HG03558 (cell line): ENCODE measurements at regions not wholly inside any gene's neighbourhood (a gene's known extent, or its start where the extent isn't known, plus 50 kb on each side); places are given as distances from the start of the nearest gene placed in this dataset.
A peak's percentile ranks its signal among the peaks of the same experiment; 100 is the strongest.
"Not testable (repeated sequence)": the region's sequence is repeated elsewhere in the genome, so short reads cannot be mapped to it uniquely, and the experiment has no call there.

ENCODE experiments used
- ATAC-seq: cut with Tn5 transposase; IDR thresholded peaks from one replicate; pipeline ENCODE4 v1.9.1; 2021; ENCODE audit warnings: moderate number of reproducible peaks; ENCODE audit not compliant: unreplicated experiment; ENCODE audit errors: extremely low read depth

DNA sequence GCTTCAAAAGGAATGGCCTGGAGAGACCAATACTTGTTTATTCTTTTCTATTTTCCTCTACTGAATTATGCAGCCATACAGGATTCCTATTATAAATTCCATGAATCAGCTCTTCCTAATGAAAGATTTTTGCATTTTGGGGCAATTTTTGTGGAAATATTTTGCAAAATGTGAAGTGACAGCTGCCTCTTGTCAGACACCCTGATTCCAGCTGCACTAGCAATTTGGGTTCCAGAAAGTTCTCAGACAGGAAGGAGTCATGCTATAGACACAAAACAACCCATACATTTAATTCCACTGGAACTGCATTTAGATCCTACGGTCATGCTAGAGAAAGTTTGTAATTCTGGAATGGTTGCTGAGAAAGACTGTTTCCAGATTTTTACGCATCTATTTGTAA, 119.5 kb downstream of the XCL2 start:
- no peak for ATAC-seq

DNA sequence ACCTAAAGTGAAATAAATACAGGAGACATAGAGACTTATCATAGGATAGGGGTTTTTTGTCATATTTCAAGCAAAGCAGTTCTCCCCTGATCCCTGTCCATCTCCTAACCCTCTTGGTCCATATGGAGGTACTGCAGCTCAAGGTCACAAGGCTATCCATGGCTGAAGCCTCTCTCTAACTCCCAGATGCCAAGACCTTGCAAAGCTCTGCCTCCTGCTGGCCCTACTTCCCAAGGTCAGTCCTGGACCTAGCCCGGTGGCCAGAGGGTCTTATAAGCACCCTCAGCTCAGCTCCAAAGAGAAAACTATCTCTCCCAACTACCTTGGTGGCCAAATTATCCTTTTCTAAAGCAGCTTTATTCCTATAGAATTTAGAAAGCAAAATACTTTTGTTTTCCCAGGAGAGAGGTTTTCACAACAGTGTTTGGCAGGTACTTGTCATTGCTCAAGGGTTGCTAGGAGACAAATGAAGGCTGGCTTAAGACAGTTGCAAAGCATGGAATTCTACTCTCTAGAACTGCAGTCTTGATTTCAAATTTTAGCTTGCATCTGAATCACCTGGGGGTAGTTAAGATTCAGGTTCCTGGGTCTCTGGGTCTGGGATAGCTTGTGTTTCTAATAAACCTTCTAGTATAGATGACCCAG, 121.5 kb downstream of the XCL2 start:
- no peak for ATAC-seq

DNA sequence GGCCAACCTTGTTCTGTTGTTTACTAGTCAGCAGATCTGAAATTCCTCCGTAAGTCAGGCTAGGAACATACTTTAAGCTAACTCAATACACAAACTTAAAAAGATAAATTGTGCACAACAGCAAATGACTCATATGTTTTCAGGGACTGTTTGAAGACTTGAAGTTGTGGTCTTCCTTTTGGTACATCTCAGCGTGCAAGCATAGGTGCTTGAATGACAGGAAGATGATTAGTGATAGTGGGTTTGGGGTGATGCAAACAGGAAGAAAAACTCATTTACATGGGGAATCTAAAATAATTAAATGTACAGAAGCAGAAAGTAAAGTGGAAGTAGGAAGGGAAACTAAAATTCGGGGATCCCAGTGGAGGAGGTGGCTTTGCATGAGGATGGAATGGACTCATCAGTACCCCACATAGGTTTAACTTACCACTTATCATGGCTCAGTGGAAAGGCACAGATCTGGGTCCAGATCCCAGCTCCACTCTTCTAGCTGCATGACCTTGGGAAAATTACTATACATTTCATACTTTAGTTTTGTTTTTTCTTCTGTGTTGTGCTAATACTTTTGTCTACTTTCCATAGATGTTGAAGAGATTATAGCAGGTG, 122.3 kb downstream of the XCL2 start:
- no peak for ATAC-seq

DNA sequence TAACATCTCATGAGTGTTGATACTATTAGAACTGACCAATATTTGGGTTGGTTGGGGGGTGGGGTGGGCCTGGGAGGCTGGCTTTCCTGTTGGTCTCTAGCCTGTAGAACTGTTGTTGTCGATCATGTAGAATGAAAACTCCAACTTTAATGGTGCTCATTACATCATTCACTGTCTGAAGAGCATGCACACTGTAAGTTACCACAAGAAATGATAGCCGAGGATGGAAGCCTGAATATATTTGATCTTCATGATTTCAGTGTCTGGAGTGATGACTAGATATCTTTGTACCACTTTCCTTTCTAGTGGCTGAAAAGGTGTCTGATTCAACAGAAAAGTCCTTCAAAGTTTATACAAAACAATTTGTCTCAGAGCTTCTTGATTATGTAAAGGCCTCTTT, 123.6 kb downstream of the XCL2 start:
- no peak for ATAC-seq

DNA sequence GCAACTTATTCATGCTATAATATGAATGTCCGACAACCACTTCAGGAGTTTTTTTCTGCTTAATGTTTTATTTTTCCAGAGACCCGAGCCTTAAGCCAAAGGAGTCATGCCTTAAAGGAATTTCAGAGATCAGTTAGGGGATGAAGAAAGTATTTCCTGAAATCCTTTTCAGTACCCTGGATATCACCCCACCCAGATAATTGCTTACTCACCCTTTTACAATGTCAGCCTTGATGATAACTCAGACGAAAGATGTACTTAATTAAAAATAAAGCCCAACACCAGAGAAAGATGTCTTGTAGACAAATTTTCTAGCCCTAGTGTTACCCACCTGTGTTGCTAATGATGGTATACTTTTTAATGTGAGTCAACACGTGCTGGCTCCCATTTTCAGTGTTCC, 124.1 kb downstream of the XCL2 start:
- ATAC-seq: no peak

DNA sequence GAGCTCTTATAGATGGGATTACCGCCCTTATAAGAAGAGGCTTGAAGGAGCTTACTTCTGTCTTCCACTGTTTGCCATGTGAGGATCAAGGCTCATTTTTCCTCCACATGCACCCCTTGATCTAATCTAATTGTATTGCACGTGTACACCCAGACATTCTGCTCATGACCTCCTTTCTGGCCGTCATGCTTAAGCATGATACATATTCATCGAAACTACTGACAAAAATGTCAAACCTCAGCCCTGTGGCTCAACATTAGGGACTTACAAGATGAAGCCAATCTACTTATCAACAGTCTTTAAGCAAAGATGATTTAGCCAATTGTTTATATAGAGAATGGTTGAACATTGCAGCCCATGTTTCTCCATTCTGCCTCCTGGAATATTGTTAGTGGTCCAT, 127.6 kb downstream of the XCL2 start:
- ATAC-seq: no peak

DNA sequence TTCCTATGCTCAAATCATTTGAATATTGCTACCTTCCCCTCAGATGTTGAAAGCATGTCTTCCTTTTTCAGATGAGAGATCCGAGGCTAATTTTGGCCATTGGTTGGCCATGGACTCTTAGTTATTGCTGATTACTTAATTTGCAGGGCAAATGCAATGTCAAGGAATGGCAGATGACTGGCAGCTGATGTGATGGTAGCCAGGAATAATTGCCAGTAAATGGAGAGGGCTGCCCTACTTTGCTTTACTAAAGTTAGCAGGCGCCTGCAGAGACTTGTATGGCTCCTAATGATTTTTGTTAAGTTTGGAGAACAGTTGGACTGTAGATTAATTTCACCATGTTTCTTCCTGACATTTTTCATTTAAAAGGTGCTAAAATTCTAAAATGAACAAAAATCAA, 128.9 kb downstream of the XCL2 start:
- no peak for ATAC-seq

DNA sequence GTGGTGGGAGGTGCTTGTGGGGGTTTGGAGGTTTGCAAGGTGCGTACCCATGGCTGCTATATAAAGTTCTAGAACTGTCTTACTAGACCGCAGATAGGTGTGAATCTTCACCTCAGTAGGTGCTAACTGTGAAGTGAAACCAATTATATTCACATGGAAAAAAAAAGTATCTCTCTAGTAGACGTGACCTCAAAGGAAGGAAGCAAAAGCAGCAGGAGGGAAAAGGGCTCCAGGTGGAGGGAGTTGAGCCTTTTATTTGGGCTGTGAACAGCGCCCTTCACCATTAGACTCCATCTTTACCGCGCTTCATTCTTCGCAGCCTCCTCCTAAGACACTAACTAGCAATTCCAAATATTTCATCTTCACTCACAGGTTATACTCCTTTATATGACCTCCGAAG, 129.8 kb downstream of the TBX19 start:
- no peak for ATAC-seq

DNA sequence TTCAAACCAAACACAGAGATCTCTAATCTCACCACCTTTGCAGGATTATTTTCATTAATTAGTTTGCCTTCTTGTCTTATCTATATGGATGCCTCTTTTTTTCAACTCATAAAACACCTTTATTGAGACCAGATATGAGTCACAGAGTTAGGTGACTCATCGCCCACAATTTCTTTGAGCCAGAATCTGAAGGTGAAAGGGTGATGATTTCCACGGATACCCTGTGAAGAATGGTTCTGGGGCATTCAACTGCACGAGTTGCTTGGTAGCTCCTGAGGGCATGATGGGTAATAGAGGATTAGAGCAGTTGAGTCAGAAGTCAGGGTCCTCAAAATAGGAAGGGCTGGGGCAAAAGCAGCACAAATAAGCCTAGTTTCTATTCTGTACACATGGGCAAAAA, 128.2 kb downstream of the TBX19 start:
- ATAC-seq: peak; percentile 54

DNA sequence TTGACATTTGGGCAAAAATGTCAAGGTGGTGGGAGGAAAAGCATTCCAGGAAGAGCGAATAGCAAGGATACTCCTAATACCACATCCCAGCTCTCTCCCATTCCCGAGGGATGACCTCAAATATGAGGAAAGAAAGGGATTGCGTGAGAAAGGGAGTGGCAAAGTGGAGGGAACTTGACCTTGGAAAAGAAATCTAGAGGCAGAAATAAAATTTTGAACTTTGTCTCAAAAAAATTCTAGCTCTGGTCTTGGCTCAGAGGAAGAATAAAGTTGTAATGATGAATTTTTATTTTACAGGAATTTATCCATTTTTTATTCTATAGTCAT, 127.8 kb downstream of the TBX19 start:
- no peak for ATAC-seq

DNA sequence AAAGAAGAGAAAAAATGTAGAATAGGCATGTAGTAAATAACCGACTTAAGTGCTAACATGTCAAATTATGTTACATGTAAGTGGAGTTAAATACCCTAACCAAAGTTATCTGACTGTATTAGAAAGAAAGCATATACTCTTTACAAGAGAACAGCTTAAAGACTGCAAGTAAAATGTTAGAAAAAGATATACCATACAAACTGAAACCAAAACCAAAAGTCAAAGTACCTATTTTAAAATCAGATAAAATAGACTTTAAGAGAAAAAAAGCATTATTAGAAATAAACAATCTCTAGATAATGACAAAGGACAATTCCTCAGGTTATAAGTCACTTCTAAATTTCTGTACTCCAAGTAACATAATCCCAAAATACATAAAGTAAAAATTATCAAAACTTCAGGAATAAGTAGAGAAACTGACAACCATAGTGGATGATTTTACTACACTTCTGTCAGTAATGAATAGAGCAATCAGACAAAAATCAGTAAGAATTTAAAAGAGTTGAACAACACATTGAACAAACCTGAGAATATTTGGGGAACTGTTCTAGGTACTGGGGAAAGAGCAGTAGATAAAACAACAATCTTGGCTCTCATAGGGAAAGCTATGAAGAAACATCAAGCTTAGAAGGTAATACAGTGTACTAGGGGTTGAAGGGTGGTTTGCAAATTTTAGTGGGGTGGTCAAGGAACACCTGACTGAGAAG, 127.3 kb downstream of the TBX19 start:
- ATAC-seq: no peak

DNA sequence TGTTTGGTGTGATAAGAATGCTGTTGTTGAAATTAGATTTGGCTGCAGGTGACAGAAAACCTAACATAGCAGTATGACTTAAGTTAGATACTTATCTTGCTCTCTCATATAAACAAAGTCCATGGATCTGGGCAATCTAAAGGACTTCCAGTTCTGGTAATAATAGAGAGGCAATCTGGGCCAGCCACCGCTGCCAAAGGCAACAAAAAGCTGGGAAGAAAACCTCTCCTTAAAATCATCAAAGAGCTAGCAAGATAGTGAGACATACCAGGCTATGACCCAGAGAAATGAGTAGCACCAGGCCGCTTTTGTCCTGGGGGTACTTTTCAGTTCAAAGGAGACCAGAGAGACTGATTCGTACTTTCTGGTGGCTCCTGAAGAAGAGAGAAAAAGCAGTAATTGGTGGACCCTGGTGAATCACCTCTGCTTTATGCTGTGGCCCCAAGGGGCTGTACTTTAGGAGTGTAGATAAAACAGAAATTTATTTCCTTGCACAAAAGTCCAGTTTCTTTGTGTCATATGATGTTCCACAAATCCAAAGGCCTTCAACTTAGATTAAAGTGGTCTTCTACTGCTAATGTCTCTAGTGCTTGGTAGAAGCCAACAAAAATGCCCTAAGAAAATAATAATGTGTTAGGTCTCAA, 125.4 kb downstream of the TBX19 start:
- no peak for ATAC-seq

DNA sequence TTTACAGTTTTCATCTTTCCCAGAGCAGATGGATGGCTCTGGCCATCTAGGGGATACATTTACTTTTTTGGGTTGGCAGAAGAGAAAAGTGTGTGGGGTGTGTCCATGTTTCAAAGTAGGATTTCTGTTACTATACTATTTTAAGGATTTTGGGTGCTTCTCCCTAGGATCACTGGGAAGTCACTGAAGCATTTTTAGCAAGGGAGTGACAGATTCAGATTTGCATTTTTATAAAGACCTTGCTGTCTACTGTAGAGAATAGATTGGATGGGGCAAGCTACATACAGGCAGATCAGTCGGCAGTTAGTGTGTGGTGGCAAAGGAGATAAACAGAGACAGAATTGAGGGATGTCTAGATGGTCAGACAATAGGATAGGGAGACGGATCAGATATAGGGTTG, 122.5 kb downstream of the TBX19 start:
- no peak for ATAC-seq

DNA sequence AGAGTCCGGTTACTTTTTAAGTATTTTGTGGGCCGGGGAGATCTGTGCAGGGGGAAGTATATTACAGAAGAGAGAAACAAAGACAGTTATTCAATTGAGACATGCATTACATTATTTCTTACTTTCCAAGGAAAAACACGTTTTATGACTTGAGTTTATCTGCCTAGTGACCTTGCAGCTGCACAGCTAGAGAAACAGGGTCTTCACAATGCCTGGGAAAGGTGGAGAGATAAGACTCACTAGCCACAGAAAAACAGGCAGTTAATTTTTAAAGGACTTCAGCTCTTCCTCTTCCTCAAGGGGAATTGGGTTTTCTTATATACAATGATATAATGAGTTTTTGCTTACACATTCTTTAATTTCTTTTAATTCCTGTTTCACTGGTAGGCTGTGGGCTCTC, 121.8 kb downstream of the TBX19 start:
- not testable (repeated sequence) for ATAC-seq

DNA sequence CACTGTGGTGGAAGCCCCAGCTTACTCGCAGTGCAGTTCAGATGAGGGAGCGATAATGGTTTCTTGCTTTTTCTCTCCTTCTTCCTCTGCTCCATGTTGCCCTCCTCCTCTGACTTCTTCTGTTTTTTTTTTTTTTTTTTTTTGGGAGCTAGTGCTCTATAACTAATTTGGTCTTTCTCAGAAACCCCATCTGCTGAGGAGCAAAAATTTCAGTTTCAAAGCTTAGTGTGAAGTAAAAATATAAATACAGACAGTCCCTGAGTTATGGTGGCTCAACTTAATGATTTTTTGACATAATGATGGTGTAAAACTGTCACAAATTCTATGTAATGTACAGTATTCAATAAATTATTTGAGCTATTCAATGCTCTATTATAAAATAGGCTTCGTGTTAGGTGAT, 120.7 kb downstream of the TBX19 start:
- ATAC-seq: no peak

DNA sequence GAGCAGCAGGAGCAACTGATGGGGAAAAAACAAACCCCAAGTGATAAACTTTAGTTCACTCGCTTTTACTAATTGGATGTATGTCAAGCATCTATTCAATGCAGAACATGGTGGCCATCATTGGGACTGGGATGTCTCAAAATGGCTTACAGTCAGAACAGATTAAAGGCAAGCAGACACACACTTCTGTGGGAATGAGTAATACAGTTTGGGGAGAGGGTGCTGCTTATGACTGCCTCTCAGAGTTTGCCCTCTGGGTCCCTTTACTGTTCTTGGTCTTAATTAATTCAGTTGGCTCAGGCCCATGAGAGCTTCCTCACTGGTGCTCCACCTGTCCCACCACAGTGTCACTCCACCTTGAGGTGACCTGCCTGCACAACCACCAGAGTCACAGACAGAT, 119.5 kb downstream of the TBX19 start:
- ATAC-seq: no peak

DNA sequence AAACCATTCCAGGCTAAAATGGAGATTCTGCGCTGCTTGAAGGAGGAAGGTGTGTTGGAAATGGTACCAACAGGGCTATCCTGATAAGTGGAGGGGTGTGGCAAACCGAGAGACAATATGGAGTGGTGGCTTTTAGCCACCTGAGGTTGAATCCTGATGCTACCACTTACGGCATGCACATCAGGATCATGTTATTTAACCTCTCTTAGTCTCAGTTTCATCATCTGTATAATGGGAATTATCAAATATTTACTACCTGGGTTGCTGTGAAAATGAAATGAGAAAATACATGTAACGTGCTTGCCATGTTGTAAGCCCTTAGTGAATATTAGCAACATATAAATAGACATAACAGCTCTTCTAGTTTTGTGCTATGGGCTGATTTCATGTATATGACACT, 117.1 kb downstream of the TBX19 start:
- no peak for ATAC-seq

DNA sequence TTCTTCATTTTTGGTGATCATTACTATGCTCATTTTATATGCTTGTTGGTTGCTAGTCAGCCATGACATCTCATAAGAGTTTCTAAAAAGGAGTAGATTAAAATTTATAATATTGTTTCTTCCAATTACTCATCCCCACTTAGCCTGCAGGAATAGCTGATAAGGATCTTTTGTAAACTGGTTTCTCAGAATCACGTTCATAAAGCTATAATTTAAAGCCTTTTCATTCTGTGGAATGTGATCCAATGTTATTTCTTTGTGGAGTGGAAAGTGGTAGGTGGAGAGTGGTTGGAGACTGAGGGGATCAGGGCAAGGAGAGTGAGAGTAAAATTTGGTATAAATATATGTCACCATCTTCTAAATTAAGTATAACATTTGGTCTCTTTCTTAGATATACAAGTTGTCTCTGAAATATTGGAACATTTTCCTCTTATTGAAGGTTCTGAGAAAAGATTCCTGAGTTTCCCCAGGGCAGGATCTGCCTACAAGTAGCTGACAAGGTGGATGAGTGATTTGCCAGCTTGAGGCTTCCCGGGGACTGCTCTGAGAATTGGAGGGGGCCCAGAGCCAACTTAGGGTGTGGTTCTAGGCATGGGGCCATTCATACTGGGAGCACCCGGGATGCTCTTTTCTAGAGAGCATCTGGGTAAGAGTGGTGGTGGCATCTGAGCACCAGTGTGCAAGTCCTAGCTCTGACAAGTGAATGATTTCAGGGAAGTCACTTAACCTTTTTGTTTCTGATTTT, 116.4 kb downstream of the TBX19 start:
- no peak for ATAC-seq

DNA sequence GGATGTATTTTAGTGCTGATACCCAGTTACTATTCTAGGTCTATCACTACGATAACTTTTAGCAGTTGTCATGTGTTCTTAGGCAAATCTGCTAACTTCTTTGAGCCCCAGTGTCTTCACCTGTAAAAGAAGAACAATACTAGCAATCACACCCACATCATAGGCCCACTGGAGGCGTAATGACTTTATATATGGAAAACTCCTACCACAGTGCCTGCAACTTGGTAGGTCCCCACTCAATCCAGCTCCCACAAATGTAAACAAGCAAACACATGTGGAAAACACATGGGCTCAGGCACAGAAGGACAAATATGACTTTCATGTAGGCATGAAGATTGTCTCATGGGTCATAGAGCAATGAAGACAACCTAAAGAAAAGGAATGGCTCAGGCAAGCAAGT, 115.8 kb downstream of the TBX19 start:
- ATAC-seq: no peak

DNA sequence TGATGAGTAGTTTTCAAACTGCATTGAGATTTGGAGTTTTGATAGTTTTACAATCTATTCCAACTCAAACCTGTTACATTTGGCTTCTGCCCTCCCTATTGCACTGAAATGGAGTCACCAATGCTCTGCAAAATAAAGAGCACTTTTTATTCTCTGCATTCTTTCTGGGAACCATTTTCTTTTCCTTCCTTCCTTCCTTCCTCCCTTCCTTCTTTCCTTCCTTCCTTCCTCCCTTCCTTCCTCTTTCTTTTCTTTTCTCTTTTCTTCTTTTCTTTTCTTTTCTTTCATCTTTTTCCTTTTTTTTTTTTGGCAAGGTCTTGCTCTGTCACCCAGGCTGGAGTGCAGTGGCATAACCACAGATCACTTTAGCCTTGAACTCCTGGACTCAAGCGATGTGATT, 114.2 kb downstream of the TBX19 start:
- no peak for ATAC-seq
